8988T (cell line): ENCODE measurements at regions not wholly inside any gene's neighbourhood (a gene's known extent, or its start where the extent isn't known, plus 50 kb on each side); places are given as distances from the start of the nearest gene placed in this dataset.

Experiments used
- DNase-seq: peaks from one replicate; pipeline ENCODE4 v3.0.0; 2011

DNA sequence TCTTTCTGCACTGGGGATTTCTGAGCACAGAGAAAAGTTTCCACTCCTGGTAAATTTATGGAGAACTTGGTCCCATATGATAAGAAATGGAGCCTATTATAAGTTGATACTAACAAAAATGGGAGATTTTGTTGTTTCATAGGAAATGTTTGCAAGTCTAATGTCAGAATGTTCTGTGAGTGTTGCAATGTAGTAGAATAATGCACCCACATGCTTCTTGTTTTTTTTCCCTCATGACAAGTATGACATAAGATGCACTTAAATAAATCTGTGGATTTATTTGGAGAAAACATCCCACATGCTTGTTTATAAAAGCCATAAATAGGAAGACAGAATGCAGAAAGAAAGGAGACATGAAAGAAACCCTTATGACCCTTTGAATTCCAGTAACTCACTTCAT is 50.8 kb upstream of the KCNJ6 start:
- no peak for DNase-seq

DNA sequence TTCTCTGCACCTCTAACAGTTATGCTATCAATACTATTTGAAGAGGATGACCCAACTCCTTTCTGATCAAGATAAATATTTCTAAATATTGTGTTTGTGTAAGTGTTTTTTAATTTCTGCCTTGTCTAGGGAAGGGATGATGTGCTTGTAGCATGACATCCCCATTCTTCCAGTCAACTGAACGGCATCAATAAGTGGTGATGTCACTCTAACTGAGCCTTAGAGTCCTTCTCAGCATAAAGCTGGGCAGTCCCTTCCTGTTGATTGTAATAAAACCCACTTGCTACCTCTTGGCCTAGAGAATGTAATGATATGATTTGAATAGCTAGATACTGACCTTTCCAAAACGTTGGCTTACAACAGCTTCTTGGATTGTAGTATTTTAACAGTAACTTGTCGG is 52.5 kb upstream of the KCNJ6 start:
- no peak for DNase-seq

DNA sequence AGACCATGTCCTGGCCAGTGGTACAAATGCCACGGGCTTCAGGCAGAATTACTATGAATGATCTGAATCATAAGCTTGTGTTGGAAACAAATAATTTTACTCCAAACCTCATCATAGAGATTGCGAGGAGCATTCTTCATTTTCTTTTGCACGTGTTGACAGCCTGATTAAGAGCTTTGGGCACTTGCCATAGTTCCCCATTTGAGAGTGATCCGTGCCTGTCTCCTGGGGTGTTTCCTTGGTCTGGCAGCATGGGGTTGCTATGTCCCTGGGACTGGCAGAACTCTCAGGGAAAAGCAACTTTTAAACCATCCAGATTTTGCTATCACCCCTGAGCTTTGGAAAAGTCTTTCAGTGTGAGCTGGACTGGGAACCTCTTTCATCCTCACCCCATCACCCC is 54.3 kb upstream of the KCNJ6 start:
- no peak for DNase-seq

DNA sequence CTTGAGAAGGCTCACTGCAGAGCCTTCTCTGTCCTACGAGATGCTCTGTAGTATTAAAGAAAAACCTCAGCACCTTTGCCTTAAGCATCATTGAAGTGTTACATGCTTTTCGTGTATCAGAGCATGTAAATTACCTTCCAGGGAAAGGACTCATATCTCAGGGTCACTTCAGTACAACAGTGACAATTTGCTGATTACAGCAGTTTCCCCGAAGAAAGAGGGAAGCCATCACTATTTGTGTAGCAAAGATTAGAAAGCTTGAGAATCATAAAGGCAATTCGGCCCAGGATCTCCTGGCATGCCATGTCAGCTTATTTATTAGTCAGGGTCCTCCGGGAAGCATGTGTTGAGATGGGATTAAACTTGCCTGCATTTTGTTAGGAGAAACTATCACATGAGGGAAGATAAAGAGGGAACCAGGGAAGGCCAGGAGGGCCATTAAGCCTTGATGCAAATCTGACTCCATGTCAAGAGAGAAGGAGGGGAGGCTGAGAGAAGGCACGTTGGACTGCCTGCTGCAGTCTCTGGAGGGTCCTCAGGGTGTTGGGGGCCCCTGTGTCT is 55.2 kb upstream of the KCNJ6 start:
- DNase-seq, result no peak

DNA sequence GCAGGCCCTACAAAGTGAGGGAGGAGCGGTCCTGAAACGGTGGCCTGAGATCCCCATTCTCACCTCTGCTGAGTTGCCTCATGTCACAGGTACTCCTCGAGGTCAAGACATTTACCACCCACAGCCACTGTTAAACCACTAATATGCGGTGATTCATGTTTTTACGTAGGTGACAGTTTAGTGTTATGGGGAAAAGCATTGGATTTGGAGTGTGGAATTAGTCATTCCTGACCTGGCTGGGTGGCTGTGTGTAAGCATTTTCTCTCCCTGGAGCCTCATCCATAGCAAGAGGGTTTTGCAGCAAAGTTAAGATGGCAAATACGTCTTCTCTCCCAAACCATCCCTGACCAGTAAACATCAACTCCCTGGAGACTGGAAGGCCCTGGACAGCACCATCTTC is 57.8 kb upstream of the KCNJ6 start:
- no peak for DNase-seq

DNA sequence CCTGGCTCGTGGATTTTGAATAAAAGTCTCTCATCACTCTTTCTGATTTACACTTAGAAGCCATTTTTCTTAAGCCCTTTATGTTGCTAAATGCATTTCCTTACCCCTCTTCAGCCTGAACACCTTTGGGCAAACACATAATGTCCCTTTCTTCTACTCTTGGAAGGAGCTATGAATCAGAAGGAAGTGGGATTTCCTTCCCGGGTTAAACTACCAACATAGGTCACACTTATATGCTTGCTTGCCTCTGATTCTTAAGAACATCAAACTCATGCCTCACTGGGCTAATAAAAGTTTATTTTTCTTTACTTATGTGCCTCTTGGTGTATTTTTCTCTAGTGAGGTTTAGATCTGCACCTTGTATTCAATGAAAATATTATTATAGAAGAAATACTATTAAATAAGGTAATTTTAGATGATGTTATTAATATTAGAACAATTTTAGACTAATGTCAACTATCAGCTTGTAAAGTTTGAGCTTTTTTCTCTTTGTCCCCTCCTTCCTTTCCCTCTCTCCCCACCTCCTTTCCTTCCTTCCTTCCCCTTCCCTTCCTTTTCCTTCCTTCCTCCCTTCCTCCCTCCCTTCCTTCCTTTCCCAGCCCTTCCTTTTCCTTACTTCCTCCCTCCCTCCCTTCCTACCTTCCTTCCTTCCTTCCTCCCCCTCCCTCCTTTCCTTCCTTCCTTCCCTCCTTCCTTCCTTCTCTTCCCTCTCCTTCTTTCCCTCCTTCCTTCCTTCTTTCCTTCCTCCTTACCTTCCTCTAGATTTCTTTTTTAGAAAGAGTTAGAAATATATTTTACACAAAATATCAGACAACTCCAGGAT is 66.5 kb upstream of the KCNJ6 start:
- DNase-seq, result no peak

DNA sequence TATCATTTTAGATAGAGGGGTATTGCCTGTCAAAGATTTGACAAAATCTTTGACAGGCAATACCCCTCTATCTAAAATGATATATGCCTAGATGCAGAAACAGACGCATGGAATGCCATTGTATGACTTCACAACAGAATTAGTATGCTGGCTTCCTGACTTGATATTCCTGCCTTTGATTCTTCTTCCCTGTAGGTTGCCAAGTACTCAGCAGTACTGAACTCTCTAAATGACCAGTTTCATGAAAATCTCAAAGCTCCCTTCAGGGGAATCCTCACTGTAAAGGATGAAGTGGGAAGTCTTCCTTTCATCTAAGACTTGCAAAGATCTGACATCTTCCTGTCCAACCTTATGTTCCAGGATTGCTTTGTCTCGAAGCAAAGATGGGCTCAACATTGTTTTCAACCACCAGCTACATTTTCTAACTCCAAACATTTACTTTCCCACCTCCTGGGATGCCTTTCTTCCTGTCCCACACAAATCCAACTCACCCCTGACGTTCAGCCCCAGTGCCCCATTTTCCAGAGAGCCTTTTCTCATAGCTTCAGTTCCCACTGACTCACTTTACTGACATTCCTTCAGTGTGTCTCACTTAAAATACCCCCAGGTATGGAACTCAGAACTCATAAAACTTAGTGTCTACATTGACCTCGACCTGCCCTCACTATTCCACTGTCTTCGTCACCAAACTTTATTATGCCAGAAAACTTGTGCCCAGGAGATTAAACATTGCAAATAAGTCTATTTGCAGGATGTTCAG is 67.3 kb upstream of the KCNJ6 start:
- no peak for DNase-seq

DNA sequence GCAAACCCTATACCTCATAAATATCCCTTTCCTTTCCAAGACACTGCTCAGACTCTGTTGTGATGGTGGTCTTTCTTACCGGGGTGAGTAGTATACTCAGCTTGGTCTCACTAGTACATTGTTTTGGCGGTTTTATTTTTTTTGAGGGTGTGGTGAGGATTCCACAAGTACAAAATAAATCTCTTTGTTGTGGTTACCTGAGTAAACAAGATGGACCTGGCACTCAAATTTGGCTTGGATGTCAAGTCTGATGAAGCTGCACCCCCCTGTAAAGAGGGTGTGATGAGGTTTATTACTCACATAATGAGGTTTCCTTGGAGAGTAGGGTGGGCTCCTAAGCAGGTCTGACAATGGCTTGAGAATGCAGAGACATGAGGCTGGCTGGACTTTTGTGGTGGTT is 68.2 kb upstream of the KCNJ6 start:
- DNase-seq, result no peak

DNA sequence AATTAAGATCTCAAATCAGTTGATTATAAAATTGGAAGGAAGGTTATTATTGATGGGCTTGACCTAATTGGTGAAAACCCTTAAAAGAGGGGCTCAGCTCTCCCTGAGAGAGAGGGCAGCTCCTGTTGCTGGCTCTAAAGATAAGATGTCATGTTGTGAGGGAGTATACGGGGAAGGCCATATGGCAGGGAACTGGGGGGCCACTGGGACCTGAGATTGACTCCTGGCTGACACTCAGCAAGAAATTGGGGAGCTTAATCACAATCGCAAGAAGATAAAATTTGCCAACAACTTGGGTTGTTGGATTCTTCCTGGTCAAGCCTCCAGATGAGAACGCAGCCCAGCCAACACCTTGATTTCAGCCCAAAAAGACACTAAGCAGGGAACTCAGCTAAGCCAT is 69.7 kb upstream of the KCNJ6 start:
- no peak for DNase-seq

DNA sequence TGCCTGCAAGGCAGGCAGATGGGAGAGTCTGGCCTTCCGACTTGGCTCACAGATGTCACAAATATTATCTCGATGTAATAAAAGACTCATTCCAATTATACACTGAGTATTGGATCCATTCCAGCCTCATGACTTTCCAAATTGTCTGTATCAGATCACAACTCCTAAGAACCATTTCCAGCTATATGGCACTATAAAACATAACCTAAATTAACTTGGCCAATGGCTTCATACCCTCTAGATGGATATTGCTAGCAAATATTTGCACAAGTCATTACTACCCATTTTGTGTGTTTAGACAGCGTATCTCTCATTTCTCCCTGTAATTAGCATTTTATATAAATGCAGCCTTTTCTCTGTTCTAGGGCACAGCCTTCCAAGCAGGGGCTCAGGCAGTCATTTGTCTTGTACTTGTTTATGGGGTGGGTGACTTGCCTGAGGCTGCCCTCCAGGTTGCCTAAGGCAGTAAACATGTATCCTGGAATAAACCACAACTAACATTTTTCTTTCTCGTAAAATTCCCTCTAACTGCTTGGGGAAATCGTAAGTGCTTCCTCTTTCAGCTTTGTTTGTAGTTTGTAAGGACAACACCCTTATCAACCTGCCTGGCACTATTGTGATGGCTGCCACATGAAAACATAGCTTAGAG is 70.6 kb upstream of the KCNJ6 start:
- no peak for DNase-seq

DNA sequence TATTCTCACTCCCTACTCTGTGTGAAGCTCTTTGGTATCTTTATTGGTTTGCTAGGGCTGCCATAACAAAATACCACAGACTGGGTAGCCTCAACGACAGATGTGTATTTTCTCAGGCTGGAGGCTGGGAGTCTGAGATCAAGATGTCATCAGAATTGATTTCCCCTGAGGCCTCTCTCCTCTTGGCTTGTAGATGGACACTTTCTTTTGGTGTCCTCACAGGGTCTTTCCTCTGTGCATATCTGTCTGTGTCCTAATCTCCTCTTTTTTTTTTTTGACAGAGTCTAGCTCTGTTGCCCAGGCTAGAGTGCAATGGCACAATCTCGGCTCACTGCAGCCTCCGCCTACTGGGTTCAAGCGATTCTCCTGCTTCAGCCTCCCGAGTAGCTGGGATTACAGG is 71.4 kb upstream of the KCNJ6 start:
- DNase-seq, result no peak

DNA sequence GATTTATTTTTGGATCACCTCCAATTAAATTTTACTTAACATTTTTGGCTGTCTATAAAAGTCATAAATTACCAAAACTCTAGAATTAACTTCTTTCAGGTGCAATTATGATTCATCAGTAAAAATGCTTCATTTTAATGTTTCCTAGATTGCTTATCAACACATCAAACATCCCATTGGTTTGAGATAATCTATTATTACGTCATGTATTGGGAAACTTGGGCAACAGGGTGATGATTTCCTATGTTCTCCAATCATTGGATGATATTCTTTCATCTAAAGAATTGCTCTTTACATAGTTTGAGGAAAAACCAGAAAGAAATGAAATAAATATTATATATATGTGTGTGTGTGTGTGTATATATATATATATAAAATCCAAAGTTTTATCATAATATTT is 76.8 kb upstream of the KCNJ6 start:
- no peak for DNase-seq

DNA sequence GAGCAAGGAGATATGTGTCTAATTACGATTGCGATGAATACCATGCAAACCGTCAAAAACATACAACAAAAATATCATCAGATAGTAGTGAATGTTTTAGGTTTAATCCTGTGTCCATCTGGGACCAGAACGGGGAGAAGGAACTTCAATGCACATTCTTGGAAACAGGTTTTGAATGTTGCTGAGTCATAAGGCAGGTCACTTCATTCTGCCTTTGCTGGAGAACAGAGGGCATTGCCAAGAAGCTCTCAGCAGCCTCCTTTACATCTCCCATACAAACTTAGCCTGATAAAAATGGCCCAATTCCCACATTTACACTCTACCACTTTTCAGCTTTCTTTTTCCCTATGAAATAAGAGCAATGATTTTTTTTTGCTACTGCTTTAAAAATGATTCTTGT is 78.0 kb upstream of the KCNJ6 start:
- no peak for DNase-seq

DNA sequence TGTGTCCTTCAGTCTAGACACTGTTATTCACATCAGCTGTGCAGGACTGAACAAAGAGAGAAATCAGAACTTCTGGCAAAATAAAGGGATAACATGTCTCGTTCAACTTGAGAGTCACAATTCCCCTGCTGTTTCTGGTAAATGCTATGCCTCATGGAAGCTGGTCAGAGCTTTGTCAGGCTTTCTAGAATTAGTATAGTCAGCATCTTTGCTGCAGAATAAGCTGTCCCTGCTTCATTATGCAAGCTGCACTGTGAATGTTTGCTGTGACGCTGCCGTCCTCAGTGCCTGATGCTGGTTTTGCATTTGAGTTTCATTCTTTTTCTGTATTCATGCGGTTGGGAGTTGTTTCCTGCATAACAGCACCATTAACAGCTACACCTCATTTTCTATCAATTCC is 96.4 kb upstream of the KCNJ6 start:
- no peak for DNase-seq

DNA sequence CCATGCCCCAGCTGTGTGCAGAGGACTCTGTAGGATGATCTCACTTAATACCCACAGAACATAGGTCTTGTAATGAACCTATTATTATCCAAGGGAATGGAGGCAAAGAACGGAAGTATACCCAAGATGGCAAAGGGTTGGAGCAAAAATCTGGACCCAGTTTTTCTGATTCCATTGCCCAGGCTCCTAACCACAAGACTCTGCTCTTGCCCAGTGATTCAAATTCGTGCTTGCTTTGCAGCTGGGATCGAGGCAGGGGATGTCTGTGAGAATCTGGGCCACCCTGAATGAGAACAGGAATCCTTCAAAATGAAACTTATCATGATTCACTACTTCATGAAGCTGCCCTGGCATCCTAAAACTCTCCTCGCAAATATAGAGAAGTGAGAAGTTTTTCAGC is 97.5 kb upstream of the KCNJ6 start:
- DNase-seq, result no peak

DNA sequence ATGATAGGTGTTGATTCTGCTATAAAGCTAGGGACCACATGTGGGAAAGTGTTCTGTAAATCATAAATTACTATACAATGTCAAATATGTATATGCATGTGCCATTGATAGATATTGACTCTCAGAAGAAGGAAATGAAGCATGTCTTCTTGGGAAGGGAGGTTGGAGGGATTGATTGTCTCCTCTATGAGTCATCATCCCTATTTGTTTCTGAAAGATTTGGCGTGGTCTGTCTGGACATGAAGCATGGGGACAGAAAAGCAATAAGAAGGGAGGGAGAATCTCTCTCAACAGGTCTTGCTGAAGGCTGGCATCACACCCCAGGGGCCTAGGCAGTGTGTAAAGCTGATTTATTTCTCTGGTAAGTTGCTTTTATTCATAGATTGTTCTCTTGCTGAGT is 98.0 kb upstream of the KCNJ6 start:
- DNase-seq, result no peak

DNA sequence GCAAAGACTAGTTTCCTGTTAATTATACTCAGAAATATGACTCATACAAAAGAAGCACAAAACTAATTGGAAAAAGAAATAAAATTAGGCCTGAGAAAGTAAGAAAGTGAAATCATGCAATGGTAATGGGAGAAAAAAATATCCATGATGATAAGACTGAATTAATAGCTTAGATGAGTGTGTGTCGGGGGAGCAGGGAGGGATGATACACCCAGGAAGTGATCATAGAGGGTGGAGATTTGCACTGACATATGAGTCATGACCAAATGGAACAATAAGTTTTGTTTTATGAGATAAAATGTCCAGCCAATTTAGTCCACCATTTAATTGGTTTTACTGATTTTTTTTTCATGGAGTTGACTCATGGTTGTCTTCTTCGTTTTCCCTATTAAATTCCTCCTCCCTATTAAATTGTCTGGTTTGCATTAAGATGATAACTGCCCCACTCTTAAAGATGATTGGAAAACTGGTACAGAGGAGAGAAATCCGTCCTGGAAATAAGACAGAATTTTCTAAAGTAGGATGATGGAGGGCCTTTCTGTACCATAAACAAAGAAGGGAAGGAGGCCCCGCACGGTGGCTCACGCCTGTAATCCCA is 111.7 kb upstream of the KCNJ6 start:
- DNase-seq, result no peak

DNA sequence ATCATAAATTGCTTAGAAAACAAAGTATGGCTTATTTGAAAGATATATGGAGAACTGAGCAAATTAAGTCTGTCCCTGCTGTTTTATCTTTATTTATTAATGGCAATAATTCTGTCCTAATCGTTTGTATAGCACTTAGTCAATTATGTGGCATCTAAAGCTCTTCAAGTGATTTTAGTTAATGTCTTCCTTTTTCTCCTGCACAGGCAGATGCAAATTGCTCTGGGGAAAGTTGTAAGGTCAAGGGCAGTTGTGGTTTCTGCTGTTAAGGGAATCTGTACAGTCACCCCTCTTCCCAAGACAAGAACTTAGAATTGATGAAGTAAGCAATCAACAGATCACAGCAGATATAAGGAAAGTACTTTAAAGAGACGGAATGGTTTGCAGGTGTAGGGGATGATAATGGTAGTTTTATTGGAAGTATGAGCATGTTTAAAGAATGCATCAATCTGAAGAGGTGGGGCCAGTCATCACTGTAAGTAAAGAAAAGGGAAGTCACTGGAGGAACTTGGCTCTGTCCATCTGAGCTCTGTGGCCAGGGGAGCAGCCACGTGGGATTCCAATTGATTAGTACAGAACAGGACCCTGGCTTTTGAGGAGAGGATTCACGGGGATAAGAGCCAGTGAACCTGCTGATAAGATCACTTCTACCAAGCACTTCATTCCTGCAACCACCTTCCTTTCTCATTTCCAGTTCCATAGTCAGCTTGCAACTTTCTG is 116.0 kb upstream of the KCNJ6 start:
- DNase-seq, result no peak

DNA sequence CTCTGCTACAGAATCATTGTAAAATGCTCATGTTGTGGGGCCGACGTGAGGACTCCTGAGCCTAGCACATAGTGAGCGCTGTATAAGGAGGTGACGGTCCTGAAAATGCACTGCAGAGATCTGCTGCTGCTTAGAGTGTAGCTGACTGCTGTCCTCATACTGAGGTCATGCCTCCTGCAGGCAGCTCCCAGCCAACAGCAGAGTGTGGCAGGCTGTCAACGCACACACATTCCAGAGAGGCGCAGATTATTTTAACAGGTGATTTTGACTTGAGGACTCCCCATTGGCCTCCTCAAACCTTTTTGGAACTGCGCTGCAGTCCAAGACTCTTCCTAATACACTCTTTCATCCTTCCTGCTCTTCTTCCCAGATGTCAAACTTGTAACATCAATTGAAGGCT is 119.8 kb upstream of the KCNJ6 start:
- DNase-seq, result no peak

DNA sequence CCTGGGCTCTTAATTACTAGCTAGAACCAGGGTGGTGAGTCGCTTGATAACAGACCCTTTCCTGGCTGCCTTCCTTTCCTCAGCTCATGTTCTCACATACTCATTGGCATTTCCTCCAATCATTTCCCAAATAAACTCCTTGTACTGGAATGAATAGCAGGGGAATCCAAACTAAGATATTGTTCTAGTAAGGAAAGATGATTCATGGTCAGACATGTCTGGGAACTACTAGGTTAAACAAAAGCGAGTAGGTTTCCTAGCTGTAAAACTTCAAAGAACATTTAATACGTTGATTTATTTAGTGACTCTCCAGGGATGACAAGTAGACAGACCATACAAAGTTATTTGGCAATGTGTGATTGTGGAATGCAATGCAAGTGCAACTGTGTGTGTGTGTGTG is 121.2 kb upstream of the KCNJ6 start:
- no peak for DNase-seq

DNA sequence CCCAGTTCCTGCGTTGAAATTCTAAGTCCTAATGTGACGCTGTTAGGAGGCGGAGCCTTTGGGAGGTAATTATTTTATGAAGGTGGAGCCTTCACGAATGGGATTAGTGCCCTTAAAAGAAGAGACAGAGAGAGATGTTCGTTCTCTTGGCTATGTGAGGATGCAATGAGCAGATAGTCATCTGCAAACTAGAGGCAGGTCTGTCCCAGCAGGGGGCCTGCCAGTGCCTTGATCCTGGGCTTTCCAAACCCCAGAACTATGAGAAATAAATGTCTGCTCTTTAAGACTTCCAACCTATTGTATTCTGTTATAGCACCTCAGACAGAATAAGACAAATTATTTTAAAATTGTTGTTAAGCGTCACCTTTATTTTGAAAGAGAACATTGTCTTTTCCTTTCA is 123.1 kb upstream of the KCNJ6 start:
- no peak for DNase-seq

DNA sequence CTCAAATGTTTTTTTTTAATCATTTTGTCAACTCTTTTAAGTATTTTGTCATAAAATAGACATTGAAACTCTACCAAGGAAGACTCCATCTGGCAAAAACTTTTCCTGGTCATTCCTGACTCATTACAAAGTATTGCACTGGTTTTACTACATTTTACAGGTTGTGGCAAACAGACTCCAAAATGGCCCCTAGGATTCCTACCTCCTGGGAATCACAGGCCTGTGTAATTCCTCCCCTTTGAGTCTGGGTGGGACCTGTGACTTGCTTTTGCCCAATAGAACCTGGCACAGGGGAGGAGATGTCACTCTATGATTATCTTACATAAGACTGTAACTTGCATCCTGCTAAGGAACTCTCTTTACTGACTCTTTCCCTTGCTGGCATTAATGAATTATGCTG is 123.6 kb upstream of the KCNJ6 start:
- DNase-seq, result no peak

DNA sequence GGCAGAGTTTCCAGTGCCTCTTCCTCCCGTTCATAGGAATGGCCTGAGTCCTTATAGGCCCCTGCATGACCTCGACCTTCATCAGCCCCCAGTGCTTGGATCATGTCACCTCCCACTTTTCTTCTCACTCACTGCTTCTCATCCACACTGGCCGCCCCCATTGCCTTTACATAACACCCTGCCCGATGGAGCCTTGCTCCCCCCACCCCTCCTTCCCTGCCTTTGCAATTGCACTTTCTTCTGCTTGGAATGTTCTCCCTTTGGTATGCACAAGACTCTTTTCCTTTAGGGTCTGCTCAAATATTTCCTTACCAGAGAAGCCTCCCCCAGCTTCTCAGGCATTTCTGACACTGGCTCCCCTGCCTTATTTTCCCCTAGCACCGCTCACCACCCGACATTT is 125.2 kb upstream of the KCNJ6 start:
- no peak for DNase-seq
